Tibial nerve (tissue), 3 donors: ENCODE measurements at regions not wholly inside any gene's neighbourhood (a gene's known extent, or its start where the extent isn't known, plus 50 kb on each side); places are given as distances from the start of the nearest gene placed in this dataset.

Experiments used
- CTCF ChIP-seq, 5 experiments: fragments of 200-600 bp in 3 of 5; fragments of 450-650 bp in 2 of 5; sonication (generic) in 3 of 5; IDR thresholded peaks; one replicate each; pipeline ENCODE4 v1.5.1; 2016 to 2019; ENCODE audit warnings: antibody characterized with exemption in 5 of 5, mild to moderate bottlenecking in 3 of 5, moderate library complexity in 2 of 5
- POLR2A ChIP-seq, 2 donors: fragments of 450-650 bp; IDR thresholded peaks; one replicate each; pipeline ENCODE4 v1.6.1; 2017; ENCODE audit warnings: antibody characterized with exemption in 2 of 2, mild to moderate bottlenecking in 2 of 2, moderate library complexity in 2 of 2

DNA sequence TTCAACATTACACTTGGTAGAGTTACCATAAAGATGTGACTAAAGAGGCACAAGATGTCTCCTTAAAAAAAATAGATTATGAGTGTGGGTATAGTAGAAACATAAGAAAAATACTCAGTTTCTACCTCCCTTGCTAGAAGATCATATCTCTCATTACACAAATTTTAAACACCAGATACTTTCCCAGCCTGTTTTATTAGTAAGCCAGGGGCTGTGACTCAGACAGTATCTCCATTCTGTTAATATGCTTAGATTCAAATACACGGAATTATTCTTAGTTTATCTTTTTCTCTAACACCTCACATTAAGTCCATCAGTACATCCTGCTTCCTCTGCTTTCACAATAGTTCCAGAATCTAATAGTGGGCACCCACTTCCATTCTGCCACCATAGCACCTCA is 561.8 kb upstream of the ADAMTS5 start:
- TF ChIP-seq CTCF (IDR thresholded peaks at IDR 0.05) (no peak), POLR2A (IDR thresholded peaks at IDR 0.05) (no peak)
